Type B pancreatic cell (in vitro differentiated cells): ENCODE measurements at regions not wholly inside any gene's neighbourhood (a gene's known extent, or its start where the extent isn't known, plus 50 kb on each side); places are given as distances from the start of the nearest gene placed in this dataset.

ENCODE experiments used
- DNase-seq: peaks from one replicate; pipeline ENCODE4 v3.0.0; 2021; ENCODE audit warnings: mixed read lengths; ENCODE audit not compliant: unreplicated experiment; ENCODE audit errors: extremely low spot score
- H3K27ac Mint-ChIP-seq: 2 replicates; pipeline ENCODE4 v1.8.0; 2021; ENCODE audit warnings: mild to moderate bottlenecking, mixed read lengths
- H3K27me3 Mint-ChIP-seq: 2 replicates; pipeline ENCODE4 v1.8.0; 2021; ENCODE audit warnings: mixed read lengths
- H3K36me3 Mint-ChIP-seq: 2 replicates; pipeline ENCODE4 v1.8.0; 2021; ENCODE audit warnings: mixed read lengths
- H3K4me1 Mint-ChIP-seq: one replicate; pipeline ENCODE4 v1.8.0; 2021; ENCODE audit warnings: mixed read lengths; ENCODE audit not compliant: unreplicated experiment
- H3K4me3 Mint-ChIP-seq: 2 replicates; pipeline ENCODE4 v1.8.0; 2021; ENCODE audit warnings: mild to moderate bottlenecking, mixed read lengths
- H3K9me3 Mint-ChIP-seq: 2 replicates; pipeline ENCODE4 v1.8.0; 2021; ENCODE audit warnings: mixed read lengths
- TF ChIP-seq, protein P1 (sequence below): fragments of 200-600 bp; sonication (generic); conservative IDR thresholded peaks from 2 replicates; pipeline ENCODE4 v1.5.0; 2021; ENCODE audit warnings: antibody characterized with exemption, mild to moderate bottlenecking

- Mint-ChIP-seq H3K27me3 (no peaks in the 10 kb centered on the region), H3K36me3 (no peaks in the 10 kb centered on the region), H3K9me3 (no peaks in the 10 kb centered on the region), H3K27ac (no peak overlapping the region), H3K4me3 (no peak overlapping the region), H3K4me1 (no peaks in the 10 kb centered on the region)
- no peak for DNase-seq
- TF ChIP-seq, protein P1, sequence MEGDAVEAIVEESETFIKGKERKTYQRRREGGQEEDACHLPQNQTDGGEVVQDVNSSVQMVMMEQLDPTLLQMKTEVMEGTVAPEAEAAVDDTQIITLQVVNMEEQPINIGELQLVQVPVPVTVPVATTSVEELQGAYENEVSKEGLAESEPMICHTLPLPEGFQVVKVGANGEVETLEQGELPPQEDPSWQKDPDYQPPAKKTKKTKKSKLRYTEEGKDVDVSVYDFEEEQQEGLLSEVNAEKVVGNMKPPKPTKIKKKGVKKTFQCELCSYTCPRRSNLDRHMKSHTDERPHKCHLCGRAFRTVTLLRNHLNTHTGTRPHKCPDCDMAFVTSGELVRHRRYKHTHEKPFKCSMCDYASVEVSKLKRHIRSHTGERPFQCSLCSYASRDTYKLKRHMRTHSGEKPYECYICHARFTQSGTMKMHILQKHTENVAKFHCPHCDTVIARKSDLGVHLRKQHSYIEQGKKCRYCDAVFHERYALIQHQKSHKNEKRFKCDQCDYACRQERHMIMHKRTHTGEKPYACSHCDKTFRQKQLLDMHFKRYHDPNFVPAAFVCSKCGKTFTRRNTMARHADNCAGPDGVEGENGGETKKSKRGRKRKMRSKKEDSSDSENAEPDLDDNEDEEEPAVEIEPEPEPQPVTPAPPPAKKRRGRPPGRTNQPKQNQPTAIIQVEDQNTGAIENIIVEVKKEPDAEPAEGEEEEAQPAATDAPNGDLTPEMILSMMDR: no peak
Observed at GRCh38 chr3:189568961-189569360, 62.2 kb upstream of the TP63 start.

DNA sequence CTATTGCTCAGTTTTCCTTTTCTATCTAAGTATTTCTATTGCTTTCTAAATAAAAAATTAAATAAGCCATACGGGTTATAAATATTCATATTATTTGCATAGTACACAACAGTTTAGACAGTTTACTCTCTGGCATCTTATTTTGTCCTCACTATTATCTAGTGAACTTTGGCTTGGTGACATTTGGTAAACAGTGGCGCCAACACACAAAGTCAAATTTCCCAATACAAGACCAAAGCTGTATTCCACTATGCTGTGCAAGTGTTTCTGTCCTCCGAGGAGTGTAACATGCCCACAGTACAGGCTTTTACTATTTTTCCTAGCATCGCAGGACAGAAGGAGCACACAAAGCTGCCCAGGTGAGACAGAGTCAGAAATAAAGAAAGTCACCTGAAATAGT lies 61.7 kb upstream of the TP63 start:
- Mint-ChIP-seq H3K36me3 (no peaks in the 10 kb centered on the region), H3K27ac (no peak overlapping the region), H3K9me3 (no peaks in the 10 kb centered on the region), H3K4me3 (no peak overlapping the region), H3K27me3 (no peaks in the 10 kb centered on the region), H3K4me1 (no peaks in the 10 kb centered on the region)
- DNase-seq: no peak
- TF ChIP-seq, protein P1: no peak

GRCh38 chr3:189570916-189571315 lies 60.3 kb upstream of the TP63 start:
- Mint-ChIP-seq H3K4me3 (no peak overlapping the region), H3K27me3 (no peaks in the 10 kb centered on the region), H3K27ac (no peak overlapping the region), H3K4me1 (no peaks in the 10 kb centered on the region), H3K36me3 (no peaks in the 10 kb centered on the region), H3K9me3 (no peaks in the 10 kb centered on the region)
- TF ChIP-seq, protein P1: no peak
- no peak for DNase-seq

GRCh38 chr3:189572249-189572648 lies 58.9 kb upstream of the TP63 start:
- Mint-ChIP-seq H3K4me1 (no peaks in the 10 kb centered on the region), H3K27ac (no peak overlapping the region), H3K9me3 (no peaks in the 10 kb centered on the region), H3K36me3 (no peaks in the 10 kb centered on the region), H3K4me3 (no peak overlapping the region), H3K27me3 (no peaks in the 10 kb centered on the region)
- TF ChIP-seq, protein P1: no peak
- DNase-seq: no peak

- Mint-ChIP-seq H3K36me3 (no peaks in the 10 kb centered on the region), H3K4me3 (no peak overlapping the region), H3K27ac (no peak overlapping the region), H3K4me1 (no peaks in the 10 kb centered on the region), H3K27me3 (no peaks in the 10 kb centered on the region), H3K9me3 (no peaks in the 10 kb centered on the region)
- TF ChIP-seq, protein P1: no peak
- DNase-seq: no peak
Observed at GRCh38 chr3:189573004-189573403, 58.2 kb upstream of the TP63 start.

GRCh38 chr3:189576486-189576885 lies 54.7 kb upstream of the TP63 start:
- Mint-ChIP-seq H3K27ac (no peak overlapping the region), H3K4me1 (no peaks in the 10 kb centered on the region), H3K4me3 (no peak overlapping the region), H3K9me3 (no peaks in the 10 kb centered on the region), H3K27me3 (no peaks in the 10 kb centered on the region), H3K36me3 (no peaks in the 10 kb centered on the region)
- no peak for DNase-seq
- TF ChIP-seq, protein P1: no peak
